PFSK-1 (cell line): ENCODE measurements at regions not wholly inside any gene's neighbourhood (a gene's known extent, or its start where the extent isn't known, plus 50 kb on each side); places are given as distances from the start of the nearest gene placed in this dataset.

Source experiments
- POLR2AphosphoS5 ChIP-seq: IDR thresholded peaks from 2 replicates; pipeline ENCODE4 v1.6.1; 2012; ENCODE audit warnings: low read depth, mild to moderate bottlenecking, control low read depth, low read length, moderate library complexity
- SIN3A ChIP-seq: IDR thresholded peaks from 2 replicates; pipeline ENCODE4 v1.6.1; 2012; ENCODE audit warnings: mild to moderate bottlenecking, low read length, moderate library complexity, borderline replicate concordance; ENCODE audit not compliant: insufficient read depth
- TAF1 ChIP-seq: IDR thresholded peaks from 2 replicates; pipeline ENCODE4 v1.6.1; 2012; ENCODE audit warnings: low read length, control low read depth, borderline replicate concordance; ENCODE audit not compliant: insufficient read depth
- TF ChIP-seq, protein P1 (sequence below), 2 experiments: IDR thresholded peaks; 2 replicates each; pipeline versions ENCODE4 v1.6.1 to v1.8.0; 2011 to 2012; ENCODE audit warnings: low read depth in 2 of 2, low read length in 2 of 2, control low read depth in 1 of 2, inconsistent platforms in 1 of 2, mild to moderate bottlenecking in 1 of 2, moderate library complexity in 1 of 2; ENCODE audit not compliant: insufficient read depth in 1 of 2

DNA sequence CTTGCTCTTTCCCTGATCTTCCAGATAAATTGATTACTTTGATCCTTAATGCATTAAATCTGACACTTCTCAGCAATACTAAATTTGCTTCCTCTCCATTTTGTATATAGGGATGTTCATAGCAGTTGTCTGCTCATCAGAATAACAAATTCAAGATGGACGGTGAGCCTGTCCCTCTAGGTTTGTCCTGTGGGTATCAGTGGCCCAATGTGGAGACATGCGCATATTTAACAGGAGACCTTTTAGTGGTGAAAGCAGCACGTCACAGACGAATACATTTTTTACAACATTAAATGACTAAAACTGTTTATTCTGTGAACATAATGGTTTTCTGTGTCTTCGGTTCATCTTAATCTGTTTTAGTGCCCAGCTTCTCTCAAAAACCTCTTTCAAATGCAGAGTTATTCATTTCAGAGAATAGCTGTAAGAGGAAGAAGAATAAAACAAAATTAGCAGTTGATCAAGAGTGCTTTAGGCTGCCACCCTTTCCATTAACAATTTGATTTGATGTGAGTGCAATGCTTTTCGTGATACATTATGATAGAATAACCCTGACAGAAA, 1970.4 kb upstream of the WWC1 start:
- no peak for TF ChIP-seq TAF1
- TF ChIP-seq SIN3A = no peak
- TF ChIP-seq, protein P1, sequence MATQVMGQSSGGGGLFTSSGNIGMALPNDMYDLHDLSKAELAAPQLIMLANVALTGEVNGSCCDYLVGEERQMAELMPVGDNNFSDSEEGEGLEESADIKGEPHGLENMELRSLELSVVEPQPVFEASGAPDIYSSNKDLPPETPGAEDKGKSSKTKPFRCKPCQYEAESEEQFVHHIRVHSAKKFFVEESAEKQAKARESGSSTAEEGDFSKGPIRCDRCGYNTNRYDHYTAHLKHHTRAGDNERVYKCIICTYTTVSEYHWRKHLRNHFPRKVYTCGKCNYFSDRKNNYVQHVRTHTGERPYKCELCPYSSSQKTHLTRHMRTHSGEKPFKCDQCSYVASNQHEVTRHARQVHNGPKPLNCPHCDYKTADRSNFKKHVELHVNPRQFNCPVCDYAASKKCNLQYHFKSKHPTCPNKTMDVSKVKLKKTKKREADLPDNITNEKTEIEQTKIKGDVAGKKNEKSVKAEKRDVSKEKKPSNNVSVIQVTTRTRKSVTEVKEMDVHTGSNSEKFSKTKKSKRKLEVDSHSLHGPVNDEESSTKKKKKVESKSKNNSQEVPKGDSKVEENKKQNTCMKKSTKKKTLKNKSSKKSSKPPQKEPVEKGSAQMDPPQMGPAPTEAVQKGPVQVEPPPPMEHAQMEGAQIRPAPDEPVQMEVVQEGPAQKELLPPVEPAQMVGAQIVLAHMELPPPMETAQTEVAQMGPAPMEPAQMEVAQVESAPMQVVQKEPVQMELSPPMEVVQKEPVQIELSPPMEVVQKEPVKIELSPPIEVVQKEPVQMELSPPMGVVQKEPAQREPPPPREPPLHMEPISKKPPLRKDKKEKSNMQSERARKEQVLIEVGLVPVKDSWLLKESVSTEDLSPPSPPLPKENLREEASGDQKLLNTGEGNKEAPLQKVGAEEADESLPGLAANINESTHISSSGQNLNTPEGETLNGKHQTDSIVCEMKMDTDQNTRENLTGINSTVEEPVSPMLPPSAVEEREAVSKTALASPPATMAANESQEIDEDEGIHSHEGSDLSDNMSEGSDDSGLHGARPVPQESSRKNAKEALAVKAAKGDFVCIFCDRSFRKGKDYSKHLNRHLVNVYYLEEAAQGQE (IDR thresholded peaks at IDR 0.05; ENCODE audit: insufficient read depth in 1 of 2, low read depth in 2 of 2, low read length in 2 of 2) = no peak
- TF ChIP-seq POLR2AphosphoS5 = no peak
